Lung microvascular endothelial cell (primary cell): ENCODE measurements at regions not wholly inside any gene's neighbourhood (a gene's known extent, or its start where the extent isn't known, plus 50 kb on each side); places are given as distances from the start of the nearest gene placed in this dataset.

ENCODE experiments used
- DNase-seq, 2 donors: peaks; one replicate each; pipeline versions ENCODE4 v3.0.0 to v3.0.0-alpha.2; 2010; ENCODE audit warnings: low read depth in 2 of 2

DNA sequence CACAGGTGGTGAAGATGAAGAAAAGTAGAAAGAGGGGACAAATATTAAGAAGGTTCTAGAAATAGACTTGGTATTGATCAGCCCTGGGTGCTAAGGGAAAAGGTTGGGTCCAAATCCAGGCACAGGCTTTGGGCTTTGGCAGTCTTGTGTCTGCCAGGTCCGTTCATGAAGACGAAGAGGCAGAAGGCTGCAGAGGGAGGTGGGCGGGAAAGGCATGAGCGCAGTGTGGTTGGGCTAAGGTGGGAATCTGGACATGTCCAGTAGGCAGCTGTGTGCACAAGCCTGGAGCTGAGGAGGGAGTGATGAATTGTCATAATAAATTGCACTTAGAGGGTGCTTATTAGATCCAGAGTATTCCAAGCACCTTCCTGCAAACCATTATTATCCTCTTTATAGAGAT lies 105.7 kb upstream of the TEX51 start:
- no peak for DNase-seq

DNA sequence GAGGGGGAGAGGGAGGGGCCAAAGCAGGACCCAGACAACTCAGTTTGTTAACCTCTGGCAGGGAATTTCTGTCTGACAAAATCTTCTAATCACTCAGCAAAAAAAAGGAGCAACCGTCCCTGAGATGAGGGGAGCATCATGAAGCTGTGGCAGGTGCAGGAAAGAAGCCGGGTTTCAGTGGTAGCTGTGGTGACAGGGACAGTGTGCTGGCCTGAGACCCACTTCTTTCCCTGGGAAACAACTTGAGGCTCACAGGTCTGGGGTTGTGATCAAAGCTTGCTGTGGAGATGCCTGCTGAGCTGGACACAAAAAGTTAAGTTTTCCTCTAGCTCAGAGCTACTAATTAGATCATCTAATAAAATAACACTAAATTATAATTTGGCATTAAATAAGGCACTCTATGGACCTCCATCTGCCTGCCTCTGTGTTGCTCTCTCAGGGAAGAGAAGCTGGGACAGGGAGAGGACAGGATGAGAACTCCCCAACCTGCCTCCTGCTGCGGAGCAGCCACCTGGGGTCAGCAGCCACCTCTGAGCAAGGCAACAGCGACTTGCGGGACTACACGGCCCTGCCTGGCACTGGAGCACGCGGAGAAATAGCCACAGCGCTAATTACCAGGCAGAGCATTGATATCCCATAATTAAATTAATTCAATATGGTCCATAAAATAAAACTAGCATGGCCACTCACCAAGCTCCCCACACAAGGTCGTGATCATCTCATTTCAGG lies 104.6 kb upstream of the TEX51 start:
- no peak for DNase-seq

DNA sequence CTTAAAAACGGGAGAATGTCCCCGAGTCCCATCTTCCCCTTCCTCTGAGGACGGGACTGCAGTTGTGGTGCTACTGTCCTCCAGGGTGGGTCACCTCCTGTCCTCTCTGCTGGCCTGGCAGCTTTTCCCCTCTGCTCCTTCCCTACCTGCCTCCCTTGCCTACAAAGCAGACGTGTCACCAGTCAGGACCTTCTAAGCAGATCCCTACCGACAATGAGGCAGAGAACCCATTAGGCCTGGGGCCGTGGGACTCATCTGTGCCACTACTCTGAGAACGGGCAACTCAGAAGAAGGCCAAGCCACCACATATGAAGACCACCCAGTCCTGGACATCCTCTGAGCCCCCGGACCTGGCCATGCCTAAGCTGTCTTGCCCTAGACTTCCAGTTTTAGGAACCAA lies 103.0 kb upstream of the TEX51 start:
- DNase-seq = no peak

DNA sequence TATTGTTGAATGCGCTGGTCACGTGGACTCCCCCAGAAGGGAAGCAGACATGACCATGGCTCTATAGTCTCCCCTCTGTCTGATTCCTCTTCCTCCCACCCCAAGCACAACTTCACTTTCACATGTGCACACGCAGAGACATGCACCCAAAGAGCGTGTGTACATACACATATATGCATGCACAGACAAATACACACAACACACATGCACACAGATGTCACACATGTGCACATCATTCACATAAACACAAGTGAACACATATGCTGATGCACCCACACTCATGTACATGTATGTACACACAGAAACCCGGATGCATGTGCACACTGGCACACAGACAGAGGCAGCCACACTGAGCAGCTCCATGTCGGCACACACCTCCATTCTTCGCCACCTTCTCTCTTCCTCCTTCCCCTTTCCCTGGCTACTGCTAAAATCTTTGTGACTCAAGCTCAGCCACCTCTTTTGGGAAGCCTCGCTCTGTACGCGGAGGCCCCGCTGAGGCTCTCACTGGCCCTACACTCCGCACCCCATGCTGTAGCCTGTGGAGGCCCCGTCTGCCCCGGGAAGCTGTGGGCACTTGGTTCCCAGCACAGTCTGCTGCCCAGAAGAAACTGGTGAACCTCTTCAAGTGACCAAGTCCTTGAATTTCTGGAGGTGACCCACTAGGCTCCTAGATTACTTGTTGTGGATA lies 101.6 kb upstream of the TEX51 start:
- no peak for DNase-seq

DNA sequence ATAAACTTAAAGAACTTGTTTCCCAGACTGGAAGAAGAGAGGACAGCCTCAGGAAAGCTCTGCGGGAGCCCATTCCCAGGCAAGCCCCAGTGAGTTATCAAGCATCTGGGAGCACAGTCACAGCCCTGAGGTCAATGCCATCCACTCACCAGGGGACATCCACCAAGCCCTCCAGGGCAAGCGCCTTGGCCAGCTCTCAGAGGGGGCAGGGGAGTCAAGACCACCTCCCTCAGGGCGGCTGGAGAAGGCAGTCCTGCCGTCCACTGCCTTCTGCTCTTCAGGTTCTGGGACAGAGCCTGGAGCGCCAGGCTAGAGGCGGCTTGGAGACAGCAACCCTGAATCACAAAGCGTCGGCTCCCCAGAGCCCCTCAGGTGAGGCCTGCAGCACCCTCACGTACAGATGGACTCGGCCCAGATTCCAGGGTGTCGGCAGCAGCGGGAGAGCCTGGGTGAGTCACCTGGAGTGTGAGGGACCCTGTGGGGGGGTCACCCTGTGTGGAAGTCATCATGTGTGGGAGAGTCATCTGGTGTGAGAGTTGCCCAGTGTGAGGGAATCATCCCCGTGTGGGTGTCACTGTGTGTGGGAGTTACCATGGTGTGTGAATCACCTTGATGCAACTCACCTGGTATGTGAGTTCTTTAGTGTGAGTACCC lies 100.9 kb upstream of the TEX51 start:
- DNase-seq = no peak

DNA sequence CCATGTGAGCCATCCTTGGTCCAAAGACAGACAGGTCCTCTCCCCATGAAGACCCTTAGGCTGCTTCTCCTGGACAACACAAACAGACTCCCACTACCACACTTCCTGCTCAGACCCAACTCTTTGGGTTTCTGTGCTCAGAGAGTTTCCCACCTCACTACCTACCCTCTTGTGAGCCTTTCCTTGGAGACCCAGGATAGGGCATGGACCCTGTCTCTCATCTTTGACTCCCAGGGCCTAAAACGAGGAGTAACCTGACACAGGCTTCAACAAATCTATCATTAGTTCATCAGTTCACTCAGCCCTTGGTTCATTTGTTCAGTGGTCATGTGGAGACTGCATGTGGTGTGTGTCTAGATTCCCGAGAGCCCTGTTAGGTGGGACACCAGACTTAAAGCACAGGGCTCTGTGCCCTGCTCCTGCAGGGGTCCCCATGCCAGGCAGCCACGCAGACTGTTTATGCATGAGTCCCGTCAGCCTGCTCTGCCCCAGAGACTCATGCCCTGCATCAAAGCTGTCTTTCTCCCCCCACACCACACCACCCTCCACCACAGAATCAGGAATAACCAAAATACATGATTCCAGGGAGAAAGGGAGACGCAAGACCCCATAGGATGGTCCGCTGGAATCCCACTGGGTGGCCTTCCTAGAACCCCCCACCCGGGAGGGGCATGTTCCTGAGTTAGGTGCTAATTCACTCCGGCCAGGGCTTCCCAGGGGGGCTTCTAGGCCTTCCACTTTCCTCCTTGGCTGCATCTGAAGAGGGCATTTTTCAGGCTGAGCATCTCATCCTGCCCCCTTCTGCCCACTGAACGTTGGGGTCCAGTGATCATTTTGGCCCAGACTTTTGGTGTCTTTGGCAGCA lies 100.2 kb upstream of the TEX51 start:
- DNase-seq = no peak

DNA sequence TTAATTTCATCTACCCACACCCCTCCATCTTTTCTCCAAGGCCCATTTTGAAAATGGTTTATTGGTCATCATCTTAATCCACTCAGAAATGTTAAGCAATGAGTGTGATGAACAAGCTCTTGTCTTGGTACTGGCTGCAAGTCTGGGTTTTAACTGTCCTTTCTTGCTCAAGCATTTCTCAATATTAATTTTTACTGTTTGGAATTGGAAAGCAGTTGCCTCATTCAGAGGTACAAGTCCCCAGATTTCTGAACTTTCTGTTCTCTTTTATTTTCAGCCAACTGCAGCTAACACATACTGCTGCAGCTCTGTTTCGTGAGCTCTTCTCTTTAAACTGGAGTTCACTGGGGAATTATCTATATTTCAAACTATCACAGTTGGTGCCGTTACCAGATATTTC lies 99.4 kb upstream of the TEX51 start:
- no peak for DNase-seq

DNA sequence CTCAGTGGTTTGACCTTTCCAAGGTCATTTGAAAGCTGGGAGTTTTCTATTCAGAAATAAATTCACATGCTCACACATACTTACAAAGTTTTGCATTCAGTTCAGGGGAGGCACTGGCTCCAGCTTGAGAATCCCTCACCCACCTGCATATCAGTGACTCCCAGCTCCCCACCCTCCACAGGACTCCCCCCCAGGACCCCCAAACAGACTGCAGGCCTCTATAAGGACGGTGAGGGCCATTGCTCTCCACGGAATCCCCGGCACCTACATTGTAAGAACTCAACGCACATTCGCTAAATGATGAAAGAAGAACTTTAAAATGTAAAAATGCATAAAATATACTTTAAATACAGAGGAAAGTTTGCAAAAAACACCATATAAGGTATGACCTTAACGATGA lies 97.2 kb upstream of the TEX51 start:
- no peak for DNase-seq

DNA sequence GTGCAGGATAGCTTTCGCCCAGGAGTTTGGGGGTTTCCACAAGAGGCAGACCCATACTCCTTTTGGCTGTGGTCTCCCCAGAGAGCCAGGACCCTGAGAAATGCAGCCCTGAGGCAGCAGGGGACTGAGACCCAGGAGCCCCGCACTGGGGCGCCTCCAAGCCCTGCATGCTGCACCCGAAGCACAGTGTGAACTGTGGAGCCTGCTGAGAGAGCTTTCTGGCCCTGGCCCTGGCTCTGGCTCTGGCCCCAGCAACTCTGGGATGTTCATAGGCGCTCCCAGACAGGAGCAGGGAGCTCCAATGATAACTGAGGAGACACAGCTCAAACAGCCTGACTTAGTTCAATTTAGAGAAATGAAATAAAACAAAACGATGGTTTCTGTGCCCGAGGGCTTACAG lies 96.4 kb upstream of the TEX51 start:
- DNase-seq = no peak

DNA sequence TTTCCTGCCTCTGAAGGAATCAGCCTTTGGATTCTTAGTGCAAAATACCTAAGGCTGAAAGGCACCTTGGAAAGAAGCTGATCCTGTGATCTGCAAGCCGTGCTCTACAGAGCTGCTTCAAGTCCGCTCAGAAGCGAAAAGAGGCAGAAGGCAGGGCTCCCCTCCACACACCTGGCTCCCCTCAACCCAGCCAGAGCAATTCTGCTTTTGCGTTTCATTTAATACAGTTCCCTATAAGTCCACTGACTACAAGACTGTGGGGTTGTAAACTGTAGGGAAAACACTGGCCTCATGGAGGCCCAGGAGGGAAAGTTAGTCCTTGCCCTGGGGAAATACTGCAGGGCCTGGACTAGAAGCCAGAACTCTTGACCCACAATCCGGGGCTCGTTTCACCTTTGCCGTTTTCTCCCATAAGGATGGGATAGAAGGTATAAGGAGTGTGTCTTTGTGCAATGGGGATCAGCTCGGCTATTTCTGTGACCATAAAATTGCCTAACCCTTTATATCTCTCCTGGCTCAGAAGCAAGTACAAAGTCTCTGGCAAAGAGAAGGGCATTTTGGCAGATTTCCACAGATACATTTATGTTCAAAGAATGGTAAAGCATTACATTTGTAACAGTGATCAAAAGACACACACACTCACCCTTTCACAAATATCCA lies 95.8 kb upstream of the TEX51 start:
- no peak for DNase-seq

DNA sequence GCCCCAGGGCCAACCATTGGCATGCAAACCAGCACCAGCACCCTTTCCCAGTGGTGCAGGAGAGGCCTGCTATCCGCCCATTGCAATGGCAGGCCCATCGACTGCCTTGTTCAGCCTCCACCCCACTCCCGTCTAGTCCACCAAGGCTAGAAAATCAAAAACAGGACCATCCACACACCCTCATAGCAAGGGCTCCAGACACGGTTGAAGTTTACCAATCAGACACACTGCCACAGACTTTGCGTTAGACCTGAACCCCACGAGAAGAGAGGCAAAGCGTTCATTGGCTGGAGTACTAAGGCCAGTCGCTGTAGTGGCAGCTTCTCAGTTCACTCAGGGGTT lies 95.3 kb upstream of the TEX51 start:
- no peak for DNase-seq

DNA sequence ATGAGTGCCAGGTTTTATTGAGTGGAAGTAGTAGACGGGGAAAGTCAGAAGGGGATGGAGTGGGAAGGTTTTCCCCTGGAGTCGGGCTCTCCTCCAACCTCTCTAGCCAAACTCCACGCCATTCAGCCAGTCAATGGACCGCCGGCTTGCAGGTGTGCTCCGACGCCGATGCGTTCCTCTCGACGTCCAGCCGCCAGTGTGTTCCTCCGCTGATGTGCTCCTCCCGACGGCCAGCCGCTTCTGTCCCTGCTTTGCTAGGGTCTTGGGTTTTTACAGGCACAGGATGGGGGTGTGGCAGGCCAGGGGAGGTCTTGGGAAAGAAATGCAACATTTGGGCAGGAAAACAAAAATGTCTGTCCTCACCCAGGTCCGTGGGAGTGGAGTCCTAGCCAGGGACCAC lies 94.3 kb upstream of the TEX51 start:
- no peak for DNase-seq

DNA sequence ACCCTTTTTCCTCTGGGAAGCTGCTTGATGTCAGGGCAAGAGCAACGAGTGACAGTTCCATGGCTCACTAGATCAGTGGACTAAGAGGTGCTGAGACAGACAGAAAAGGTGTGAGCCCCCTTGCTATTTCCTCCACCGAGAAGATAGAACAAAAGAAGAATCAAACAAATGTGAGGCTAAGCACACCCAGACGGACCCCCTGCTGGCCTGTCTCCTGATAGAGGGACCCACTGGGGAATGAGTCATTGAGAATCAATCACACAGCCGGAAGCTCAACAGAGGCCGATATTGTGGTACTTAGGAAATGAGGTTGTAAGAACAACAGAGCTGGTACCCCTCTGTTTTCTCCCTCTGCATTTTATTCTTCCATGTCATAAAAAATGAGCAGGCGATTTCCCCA lies 89.8 kb upstream of the TEX51 start:
- no peak for DNase-seq

DNA sequence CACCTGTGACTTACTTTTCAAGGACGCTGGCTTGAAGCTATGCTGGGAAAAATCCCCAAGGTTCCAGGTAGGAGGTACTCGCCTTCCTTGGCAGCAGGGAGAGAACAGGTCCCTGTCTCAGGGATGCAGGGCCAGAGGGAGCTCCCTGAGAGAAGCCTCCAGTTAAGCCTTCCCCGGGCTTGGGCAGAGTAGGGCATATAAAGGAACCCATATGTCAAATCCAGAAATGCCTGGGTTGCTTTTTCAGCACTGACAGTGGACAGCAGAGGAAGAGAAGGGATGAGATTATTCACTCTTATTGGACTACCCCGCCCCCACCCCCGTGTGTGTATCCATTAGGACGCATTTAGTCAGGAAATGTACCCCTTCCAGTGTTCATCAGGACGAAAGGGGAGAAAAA lies 89.3 kb upstream of the TEX51 start:
- DNase-seq = no peak

DNA sequence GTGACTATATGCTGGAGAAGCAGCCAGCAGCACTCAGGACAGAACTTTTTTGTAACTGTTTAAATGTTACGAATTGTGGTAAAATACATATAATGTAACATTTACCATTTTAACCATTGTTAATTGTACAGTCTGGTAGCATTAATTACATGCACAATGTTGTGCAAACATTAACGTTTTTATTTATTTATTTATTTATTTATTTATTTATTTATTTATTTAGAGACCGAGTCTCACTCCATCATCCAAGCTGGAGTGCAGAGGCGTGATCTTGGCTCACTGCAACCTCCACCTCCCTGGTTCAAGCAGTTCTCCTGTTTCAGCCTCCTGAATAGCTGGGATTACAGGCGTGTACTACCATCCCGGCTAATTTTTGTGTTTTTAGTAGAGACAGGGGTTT lies 88.7 kb upstream of the TEX51 start:
- DNase-seq = no peak

DNA sequence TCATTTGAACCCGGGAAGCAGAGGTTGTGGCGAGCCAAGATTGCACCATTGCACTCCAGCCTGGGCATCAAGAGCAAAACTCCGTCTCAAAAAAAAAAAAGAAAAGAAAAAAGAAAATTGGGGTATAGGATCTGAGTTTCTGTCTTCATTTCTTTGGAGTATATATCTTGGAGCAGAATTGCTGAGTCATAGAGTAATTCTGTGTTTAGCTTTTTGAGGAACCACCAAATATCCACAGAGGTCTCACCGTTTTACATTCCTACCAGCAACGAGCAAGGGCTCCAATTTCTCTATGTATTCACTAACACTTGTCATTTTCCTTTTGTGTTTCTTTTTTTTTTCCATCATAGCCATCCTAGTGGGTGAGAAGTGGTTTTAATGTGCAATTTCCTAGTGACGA lies 87.6 kb upstream of the TEX51 start:
- no peak for DNase-seq

DNA sequence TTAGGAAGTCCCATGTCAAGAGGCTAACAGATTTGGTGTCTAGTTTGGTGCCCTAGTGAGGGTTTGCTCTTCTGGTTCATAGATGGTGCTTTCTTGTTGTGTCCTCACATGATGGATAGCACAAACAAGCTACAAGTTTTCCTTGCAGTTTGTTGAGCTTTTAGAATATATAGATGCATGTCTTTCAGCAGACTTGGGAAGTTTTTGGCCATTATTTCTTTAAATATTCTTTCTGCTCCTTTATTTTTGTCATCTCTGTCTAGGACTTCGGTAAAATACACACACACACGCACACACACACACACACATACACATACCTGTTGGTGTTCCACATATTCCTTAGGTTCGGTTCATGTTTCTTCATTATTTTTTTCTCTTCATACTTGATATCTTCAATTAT lies 81.5 kb upstream of the TEX51 start:
- DNase-seq = no peak

DNA sequence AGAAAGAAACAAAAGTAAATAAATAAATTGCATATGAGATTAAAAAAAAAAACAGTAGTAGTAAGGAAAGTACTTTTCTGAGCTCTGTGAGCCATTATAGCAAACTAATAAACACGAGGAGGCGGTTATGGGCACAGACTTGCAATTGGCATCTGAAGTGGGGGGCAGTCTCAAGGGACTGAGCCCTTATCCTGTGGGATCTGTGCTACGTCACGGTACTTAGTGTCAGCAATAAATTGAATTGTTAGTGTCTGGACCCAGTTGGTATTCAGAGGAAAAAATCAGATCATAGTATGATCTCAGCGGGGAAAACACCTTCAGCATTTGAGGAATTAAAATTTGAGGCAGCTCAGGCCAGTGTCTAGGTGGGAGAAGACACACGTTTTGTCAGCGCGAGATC lies 76.6 kb upstream of the TEX51 start:
- DNase-seq = no peak

DNA sequence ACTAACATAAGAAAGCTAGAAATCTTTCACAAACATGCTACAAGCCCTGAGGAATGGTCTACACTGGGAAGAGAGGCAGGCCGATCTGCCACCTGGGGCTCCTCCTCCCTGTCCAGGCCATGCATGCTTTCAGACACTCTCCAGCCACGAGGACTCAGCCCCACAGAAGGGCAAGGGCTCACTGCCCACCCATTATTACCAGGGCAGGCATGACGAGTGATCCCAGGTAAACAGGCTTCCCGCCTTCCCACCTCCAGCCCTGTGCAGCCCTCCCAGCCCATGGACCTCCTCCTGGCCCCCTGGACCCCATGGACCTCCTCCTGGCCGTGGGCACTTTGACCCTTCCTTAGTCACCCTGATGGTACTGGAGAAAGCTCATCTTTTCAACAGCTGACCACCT lies 75.8 kb upstream of the TEX51 start:
- DNase-seq = no peak

DNA sequence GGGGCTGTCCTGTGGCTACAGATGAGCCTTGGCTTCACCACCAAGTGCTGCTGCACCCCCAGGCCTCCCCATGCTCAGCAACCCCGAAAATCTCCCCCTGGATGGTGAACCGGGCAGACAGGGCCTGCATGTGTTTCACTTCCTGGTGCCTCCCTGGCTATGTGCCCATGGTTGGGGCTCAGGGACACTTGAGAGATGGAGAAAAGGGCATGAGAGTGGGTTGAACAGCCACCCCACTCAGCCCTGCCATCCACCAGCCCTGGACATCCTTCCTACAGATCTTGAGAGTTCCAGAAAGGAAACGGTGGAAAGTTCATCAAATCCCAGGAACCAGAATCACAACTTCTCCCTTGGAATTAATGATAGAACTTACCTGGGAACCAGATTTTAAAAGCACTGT lies 74.7 kb upstream of the TEX51 start:
- no peak for DNase-seq

DNA sequence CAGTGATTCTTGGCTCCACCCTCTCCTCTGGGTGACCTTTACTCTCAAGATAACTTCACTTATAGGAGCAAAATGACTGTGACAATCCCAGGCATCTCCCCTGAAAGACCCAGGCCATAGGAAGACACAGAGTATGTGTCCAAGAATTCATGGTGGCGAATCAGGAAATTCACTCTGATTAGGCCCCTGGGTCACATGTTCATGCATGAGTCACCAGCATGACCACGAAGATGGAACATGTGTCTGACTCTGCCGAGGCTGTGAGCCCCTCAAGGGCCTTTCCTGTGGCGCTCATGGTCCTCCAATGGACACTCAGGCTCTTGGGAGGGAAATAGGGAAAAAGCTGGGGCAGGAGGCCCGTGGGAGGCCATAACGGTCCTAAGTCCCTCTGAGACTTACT lies 74.0 kb upstream of the TEX51 start:
- DNase-seq = no peak

DNA sequence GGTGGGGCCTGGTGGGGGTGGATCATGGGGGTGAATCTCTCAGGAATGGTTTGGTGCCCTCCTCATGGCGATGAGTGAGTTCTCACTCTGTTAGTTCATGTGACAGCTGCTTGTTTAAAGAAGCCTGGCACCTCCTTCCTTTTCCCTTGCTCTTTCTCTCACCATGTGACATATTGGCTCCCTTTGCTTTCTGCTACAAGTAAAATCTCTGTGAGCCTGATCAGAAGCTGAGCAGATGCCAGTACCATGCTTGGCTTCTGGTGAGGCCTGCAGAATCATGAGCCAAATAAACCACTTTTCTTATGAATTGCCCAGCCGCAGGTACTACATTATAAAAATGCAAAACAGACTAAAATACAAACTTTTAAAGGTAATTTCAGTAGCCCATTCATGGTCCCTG lies 73.4 kb upstream of the TEX51 start:
- no peak for DNase-seq
